HEK293 (cell line): ENCODE measurements at regions not wholly inside any gene's neighbourhood (a gene's known extent, or its start where the extent isn't known, plus 50 kb on each side); places are given as distances from the start of the nearest gene placed in this dataset.

Experiments used
- CTCF ChIP-seq: fragments of 450-650 bp; formaldehyde crosslinking; IDR thresholded peaks from 2 replicates; pipeline ENCODE4 v1.5.1; 2016; ENCODE audit warnings: missing biosample characterization, missing genetic modification characterization
- REST ChIP-seq: fragments of 450-650 bp; formaldehyde crosslinking; IDR thresholded peaks from 2 replicates; pipeline ENCODE4 v1.5.1; 2016; ENCODE audit warnings: missing biosample characterization, missing genetic modification characterization
- ZBTB10 ChIP-seq: fragments of 450-650 bp; formaldehyde crosslinking; IDR thresholded peaks from 2 replicates; pipeline ENCODE4 v1.5.1; 2016; ENCODE audit warnings: missing biosample characterization, missing genetic modification characterization
- ZBTB21 ChIP-seq: fragments of 450-650 bp; formaldehyde crosslinking; IDR thresholded peaks from 2 replicates; pipeline ENCODE4 v1.5.1; 2017; ENCODE audit warnings: missing biosample characterization, missing genetic modification characterization
- ZNF274 ChIP-seq, 2 experiments: fragments of 200-500 bp in 1 of 2; fragments of 450-650 bp in 1 of 2; sonication (Bioruptor generic) in 1 of 2; formaldehyde crosslinking in 1 of 2; IDR thresholded peaks; 2 replicates each; pipeline versions ENCODE4 v1.5.1 to v1.6.1; 2014 to 2016; ENCODE audit warnings: borderline replicate concordance in 1 of 2, inconsistent platforms in 1 of 2, low read length in 1 of 2, missing biosample characterization in 1 of 2, missing genetic modification characterization in 1 of 2
- ZNF639 ChIP-seq: fragments of 450-650 bp; formaldehyde crosslinking; IDR thresholded peaks from 2 replicates; pipeline ENCODE4 v1.5.1; 2016; ENCODE audit warnings: missing biosample characterization, missing genetic modification characterization
- ZNF707 ChIP-seq: fragments of 450-650 bp; formaldehyde crosslinking; IDR thresholded peaks from 2 replicates; pipeline ENCODE4 v1.5.1; 2016; ENCODE audit warnings: missing biosample characterization, missing genetic modification characterization
- TF ChIP-seq, protein P1 (sequence below): fragments of 450-650 bp; formaldehyde crosslinking; IDR thresholded peaks from 2 replicates; pipeline ENCODE4 v1.5.1; 2016; ENCODE audit warnings: missing biosample characterization, missing genetic modification characterization

GRCh38 chr10:20953120-20953519 lies 56.0 kb upstream of the NEBL start:
- no peak for TF ChIP-seq CTCF (tag by site-specific recombination)
- TF ChIP-seq ZNF639 (tag by site-specific recombination), result no peak
- TF ChIP-seq ZBTB10 (tag by site-specific recombination), result no peak
- TF ChIP-seq, protein P1, sequence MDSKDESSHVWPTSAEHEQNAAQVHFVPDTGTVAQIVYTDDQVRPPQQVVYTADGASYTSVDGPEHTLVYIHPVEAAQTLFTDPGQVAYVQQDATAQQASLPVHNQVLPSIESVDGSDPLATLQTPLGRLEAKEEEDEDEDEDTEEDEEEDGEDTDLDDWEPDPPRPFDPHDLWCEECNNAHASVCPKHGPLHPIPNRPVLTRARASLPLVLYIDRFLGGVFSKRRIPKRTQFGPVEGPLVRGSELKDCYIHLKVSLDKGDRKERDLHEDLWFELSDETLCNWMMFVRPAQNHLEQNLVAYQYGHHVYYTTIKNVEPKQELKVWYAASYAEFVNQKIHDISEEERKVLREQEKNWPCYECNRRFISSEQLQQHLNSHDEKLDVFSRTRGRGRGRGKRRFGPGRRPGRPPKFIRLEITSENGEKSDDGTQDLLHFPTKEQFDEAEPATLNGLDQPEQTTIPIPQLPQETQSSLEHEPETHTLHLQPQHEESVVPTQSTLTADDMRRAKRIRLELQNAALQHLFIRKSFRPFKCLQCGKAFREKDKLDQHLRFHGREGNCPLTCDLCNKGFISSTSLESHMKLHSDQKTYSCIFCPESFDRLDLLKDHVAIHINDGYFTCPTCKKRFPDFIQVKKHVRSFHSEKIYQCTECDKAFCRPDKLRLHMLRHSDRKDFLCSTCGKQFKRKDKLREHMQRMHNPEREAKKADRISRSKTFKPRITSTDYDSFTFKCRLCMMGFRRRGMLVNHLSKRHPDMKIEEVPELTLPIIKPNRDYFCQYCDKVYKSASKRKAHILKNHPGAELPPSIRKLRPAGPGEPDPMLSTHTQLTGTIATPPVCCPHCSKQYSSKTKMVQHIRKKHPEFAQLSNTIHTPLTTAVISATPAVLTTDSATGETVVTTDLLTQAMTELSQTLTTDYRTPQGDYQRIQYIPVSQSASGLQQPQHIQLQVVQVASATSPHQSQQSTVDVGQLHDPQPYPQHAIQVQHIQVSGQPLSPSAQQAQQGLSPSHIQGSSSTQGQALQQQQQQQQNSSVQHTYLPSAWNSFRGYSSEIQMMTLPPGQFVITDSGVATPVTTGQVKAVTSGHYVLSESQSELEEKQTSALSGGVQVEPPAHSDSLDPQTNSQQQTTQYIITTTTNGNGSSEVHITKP (tag by site-specific recombination), result no peak
- no peak for TF ChIP-seq ZBTB21 (tag by site-specific recombination)
- no peak for TF ChIP-seq REST (tag by site-specific recombination)
- TF ChIP-seq ZNF274 (IDR thresholded peaks at IDR 0.05; ENCODE audit: low read length), result no peak
- no peak for TF ChIP-seq ZNF274 (tag by site-specific recombination; IDR thresholded peaks at IDR 0.05; ENCODE audit: borderline replicate concordance)
- TF ChIP-seq ZNF707 (tag by site-specific recombination), result no peak
